T-helper 1 cell treated with Interleukin-12 subunit alpha and Interleukin-12 subunit beta and Interleukin-4 antibody, amounts not matched to agents 30 ng/mL and 1 ng/mL, for 36 hours (primary cell): ENCODE measurements at regions not wholly inside any gene's neighbourhood (a gene's known extent, or its start where the extent isn't known, plus 50 kb on each side); places are given as distances from the start of the nearest gene placed in this dataset.
"Not testable (repeated sequence)": the region's sequence is repeated elsewhere in the genome, so short reads cannot be mapped to it uniquely, and the experiment has no call there.

ENCODE experiments used
- intact Hi-C: fragments of 100-400 bp; cut with micrococcal nuclease; formaldehyde crosslinking; loops from one replicate; pipeline ENCODE4 v1.15.1; 2024

DNA sequence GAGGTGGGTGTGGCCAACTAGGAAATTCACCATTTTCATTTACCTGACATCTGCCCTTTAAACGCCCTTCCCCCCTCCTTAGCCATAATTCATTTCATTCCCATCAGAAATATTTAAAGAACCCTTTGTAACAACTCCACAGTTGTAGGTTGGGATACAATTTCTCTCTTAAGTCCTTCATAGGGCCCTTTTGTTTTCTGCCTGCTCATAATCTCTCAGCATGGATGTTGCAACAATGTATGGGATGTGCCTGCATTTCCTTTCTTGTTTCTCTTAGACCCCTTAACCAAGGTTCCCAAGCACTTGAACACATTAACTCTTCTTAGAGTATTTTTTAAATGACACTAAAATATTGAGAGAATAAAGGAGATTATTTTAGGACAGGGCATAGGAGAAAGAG lies 51.7 kb upstream of the MYO10 start:
- intact Hi-C loops = no loop called here

DNA sequence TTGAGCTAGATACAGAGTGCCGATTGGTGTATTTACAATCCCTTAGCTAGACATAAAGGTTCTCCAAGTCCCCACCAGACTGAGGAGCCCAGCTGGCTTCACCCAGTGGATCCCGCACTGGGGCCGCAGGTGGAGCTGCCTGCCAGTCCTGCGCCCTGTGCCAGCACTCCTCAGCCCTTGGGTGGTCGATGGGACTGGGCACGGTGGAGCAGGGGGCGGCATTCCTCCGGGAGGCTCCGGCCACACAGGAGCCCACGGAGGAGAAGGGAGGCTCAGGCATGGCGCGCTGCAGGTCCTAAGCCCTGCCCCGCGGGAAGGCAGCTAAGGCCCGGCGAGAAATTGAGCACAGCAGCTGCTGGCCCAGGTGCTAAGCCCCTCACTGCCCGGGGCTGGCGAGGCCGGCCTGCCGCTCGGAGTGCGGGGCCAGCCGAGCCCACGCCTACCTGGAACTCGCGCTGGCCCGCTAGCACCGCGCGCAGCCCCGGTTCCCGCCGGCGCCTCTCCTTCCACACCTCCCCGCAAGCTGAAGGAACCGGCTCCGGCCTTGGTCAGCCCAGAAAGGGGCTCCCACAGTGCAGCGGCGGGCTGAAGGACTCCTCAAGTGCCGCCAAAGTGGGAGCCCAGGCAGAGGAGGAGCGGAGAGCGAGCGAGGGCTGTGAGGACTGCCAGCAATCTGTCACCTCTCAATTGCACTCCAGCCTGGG lies 54.9 kb upstream of the MYO10 start:
- intact Hi-C loops = not testable (repeated sequence)

DNA sequence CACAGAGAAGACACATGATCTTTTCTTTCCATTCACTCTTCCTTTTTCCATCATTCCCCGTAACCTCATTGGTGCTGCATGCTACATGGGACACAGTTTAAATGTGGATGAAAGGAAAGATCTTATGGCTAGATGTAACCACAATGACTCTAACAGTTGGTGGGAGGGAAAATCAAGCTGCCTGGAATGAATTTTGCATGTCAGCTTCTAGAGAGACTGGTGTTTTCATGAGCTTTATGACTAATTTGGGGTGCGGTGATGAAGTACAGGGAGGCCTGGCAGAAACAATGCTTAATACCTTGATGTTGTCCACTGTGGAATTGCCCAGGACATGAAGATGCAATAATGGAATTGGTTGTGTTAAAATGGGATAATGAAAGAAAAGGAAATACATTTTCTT lies 55.9 kb upstream of the MYO10 start:
- intact Hi-C loops = no loop called here

DNA sequence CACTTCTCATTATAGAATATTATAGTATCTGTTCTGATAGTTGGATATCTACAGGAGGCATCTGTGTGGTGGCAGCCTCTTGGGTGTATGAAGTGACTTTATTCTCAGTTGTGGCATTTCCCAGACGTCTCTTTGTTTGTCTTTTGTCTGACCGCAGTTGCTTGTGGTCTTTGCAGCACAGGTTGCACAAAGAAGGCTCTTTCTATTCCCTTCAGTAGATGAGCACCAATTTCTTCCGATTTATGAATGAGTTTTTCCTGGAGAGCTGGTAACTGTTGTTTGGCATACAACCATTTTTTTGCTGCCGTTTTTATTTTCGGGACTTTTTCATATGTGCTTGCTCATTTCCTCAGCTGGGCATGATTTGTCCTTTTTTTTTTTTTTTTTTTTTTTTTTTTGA lies 56.4 kb upstream of the MYO10 start:
- intact Hi-C loops = no loop called here

DNA sequence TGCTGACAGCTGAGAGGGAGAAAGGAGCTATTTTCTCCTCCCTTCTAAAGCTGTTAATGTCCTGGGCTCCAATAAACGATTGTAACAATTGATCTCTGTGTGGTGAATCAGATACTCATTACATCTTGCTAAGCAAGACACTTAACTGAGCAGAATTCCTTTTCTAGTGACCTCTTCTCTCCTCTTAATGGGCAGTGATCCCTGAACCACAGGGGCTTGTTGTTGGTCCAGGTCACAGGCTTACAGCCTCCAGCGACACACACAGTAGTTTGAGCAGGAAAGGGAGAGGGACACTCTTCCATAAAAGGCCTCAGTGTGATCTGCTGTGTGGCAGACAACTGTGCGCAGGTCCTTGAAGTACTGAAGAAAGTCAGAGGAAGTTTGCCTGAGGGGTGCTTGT lies 58.5 kb upstream of the MYO10 start:
- intact Hi-C loops = no loop called here

DNA sequence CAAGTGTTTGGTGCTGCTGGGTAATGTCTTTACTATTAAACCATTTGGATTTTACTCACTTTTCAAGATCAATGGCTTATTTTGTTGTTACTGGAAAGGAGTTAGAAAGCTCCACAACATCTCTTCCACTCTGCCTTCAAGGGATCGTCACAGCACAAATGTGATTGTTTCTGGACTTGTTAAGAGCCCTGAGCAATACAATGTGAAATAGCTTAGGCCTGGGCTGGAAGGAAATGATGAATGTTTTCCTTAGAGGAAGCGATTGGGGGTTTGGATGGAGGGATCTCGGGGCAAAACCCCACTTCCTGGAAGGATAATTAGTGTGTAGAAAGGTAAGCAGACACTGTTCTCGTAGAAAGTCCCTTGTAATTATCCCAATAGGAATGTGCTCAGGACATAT lies 59.3 kb upstream of the MYO10 start:
- intact Hi-C loops = no loop called here

DNA sequence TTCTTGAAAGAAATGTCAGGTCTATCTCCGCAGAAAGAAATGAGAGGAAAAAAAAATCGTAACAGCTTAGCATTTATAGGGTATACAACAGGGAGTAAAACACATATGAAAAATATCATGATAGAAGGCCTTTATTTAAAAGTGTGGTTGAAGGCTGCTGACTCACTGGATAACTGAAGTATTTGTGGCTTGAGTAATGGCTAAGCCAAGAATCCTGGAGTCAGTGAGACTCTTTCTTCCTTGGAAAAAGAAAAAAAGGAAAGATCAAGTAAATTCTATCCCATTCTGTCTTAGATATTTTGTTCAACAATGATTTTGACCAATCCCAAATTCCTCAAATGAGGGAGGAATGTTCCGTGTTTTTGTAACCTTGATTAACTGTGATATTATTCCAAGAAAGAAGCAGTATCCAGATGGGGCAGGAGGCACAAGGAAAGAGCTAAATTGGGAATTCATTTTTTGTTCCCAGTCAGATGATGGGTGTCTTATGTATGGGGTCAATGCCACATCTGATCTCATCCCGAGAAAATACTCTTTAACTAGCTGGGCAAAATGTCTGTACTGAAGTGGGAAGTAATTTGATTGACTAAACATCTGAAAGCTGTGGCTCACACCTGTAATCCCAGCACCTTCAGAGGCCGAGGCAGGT lies 64.3 kb upstream of the MYO10 start:
- intact Hi-C loops = no loop called here

DNA sequence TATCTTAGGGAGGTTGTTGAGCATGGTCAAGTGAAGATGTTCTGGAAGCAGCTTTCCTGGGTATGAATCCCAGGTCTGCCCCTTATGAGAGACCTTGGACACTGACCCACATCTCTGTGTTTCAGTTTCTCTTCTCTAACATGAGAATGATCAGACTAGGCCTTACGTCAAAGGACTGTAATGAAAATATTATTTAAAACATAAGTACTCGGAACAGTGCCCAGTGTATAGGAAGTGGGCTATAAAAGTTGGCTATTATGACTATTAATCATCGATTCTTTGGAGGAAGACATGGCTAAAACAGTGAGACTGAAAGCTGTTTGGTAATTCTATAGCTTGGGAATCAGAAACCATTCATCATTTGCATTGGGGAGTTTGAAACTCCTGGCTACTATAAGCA lies 65.3 kb upstream of the MYO10 start:
- intact Hi-C loops = no loop called here

DNA sequence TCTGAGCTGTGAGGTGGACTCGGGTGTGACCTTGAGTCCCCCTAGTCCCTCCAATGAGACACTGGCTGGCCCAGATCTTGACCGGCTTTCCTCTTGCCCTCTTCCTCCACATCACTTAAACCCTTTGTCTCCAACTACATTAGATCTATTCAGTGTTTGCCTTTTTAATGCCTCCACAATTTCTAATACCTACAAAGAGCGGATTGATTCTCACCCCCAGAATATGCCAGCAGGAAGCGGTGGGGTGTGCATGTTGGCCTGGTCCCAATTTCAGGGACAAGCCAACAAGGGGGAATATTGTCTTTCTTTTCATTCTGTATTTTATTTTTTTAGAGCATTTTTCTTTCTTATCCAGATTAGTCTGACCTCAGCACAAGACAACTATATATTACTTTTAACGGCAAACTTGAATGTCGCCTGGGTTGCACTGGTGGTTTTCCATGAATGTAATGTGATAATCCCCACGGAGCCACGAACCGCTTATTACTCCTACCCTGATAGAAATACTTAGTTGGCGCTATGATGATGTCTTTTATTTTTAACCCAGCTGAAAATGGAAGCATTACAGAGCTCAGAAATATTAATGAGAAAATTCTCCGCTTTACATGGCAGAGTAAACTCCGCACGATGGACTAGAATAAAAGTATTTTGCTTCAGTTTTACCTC lies 68.5 kb upstream of the MYO10 start:
- intact Hi-C loops = no loop called here

DNA sequence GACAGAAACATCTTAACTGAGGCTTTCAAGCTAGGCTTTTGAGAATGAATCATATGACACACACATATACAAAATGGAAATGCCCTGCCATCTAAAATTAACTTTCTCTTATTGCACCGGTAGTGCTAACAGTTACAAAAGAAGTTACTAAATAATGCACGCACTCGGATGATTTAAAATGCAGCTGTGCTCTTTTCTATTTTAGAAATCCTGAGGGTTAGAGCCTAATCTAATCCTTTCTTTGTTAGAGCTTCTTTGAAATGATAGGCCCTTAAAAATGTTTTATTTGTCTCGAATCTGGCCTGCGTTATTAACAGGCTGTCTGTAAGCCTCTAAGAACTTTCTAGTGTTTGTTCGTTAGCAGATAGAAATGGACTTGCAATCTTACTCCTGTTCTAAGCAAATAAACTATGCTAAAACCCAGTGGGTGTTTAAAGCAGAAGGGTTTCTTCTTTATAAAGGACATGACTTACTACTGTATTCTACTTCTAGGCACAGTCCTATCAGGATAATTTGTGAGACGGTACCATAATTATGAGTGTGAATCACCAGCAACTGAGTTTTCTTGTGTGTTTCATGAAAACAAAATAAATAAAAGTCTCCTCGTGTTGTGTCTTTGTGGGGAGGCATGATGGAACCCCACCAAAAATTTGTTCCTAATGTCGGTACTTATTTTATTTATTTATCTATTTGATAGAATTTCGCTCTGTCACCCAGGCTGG lies 69.2 kb upstream of the MYO10 start:
- intact Hi-C loops = no loop called here

DNA sequence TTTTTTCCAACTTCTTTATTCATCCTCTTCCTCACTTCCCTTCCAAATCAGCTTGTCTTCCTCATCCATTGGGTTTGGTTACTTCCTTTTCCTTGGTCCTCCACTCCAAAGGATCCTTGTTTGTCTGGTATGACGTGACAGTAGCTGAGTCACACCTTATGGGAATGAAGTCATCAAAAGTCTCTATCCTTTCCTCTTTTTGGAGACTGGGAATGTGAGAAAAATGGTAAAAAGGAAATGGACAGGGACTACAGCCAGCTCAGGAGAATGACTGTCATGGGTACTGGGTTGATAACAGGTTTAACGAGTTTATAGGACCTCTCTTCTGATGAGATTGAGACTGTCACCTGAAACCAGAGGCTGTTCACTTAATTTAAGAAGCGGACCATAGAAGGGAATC lies 76.2 kb upstream of the MYO10 start:
- intact Hi-C loops = no loop called here

DNA sequence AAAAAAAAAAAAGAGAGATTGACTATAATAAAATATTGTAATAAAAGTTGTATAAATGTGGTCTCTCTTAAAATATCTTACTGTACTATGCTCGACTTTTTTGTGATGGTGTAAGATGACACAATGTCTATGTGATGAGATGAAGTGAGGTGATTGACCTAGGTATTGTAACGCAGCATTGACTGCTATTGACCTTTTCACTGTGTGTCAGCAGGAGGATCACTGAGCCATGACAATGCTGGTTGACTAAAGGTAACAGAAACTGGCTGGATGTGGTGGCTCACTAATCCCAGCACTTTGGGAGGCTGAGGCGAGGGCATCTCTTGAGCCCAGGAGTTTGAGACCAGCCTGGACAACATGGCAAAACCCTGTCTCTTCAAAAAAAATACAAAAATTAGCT lies 78.6 kb upstream of the MYO10 start:
- intact Hi-C loops = no loop called here

DNA sequence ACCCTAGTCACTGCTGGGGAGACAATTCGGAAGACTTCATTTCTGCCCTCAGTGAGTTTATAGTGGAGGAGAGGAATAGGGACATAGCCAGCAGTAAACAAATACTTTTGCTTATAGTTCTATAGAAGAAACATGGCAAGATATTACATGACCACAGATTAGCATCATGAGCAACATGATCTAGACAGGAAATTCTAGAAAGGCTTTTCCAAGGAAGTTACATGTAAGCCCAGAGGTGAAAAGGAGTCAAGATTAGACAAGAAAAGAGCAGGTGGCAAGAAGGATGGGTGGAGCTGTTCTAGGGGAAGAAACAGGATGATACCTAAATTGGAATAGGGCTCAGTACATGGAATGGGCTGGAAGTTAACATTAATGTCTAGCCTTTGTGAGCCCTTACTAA lies 82.8 kb upstream of the MYO10 start:
- intact Hi-C loops = no loop called here

DNA sequence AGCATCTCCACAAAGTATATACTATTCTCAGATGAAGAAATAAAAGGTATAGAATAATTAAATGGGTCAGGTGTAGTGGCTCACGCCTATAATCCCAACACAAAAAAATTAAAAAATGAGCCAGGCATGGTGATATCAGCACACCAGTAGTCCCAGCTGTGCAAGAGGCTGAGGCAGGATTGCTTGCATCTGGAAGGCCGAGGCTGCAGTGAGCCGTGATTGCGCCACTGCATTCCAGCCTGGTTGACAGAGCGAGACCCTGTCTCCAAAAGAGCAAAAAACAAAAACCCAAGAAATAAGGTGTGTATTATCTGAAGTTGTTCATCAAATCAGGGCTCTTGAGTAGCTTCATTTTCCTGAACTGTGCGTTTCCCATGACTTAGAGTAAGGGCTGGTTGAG lies 83.2 kb upstream of the MYO10 start:
- intact Hi-C loops = no loop called here

DNA sequence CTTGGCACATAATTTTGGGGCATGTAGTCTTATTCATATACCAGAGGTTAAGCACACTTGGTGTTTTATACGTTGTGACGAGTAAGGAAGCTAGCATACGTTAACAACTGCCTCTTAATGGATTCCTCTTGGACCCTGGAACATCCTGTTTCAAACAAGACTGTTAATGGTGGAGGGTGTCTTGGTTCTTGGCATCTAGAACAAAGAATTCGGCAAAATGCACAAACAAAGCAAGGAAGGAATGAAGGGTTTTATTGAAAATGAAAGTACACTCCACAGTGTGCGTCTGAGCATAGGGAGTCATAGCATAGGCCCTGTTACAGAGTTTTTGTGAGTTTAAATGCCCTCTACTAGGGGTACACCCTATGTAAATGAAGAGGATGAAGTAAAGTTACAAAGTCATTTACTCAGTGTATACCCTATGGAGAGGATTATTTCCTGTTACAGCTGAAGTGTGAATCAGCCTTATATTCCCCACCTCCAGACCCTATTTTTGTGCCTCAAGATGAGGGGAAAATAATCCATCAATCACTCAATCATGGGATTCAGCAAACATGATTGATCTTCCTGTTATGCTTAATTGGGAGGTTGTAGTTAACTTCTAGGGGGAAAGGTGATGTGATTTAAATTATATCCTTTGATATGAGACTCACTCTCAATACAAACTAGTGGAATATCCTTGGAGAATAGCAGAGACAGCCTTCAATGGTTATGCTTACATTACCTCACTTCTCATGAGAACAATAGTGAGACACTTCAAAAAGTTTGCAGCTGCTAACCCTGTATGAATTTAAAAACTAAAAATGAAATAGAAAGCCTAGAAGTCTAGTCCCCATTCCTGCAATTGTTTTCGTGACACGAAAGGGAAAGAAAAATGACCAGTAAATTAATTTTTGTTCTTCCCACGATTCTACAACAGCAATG lies 84.9 kb upstream of the MYO10 start:
- intact Hi-C loops = no loop called here

DNA sequence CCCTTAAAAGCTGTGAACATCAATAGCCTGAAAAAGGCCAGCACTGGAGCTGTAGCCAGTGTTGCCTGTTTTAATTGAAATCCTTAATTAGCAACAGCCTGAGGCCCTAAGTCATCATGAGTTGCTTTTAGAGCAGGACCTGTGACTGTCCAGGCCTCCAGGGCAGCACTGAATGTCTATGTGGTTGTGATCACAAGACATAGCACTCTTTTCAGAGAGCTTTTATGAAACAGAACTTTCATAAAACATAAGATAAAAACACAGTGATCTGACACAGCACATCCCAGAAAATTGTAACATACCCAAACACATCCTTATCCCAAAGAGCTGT lies 85.5 kb upstream of the MYO10 start:
- intact Hi-C loops = no loop called here

DNA sequence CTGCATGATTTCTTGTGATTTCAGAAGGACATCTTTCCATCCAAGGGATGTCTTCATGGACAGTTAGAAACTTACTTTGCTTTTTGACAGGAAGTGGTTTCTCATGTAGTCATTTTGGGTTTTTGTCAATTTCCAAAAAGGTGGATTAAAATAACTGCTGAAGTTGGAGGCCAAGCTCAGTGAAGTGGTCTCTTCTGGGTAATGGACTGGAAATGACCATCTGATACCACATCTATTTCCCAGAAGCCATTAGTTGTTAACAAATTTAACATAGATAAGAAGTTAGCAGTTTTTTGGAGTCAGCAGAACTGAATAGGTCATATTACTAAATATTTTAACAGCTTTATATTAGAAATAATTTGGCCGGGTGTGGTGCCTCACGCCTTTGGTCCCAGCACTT lies 86.2 kb upstream of the MYO10 start:
- intact Hi-C loops = no loop called here

DNA sequence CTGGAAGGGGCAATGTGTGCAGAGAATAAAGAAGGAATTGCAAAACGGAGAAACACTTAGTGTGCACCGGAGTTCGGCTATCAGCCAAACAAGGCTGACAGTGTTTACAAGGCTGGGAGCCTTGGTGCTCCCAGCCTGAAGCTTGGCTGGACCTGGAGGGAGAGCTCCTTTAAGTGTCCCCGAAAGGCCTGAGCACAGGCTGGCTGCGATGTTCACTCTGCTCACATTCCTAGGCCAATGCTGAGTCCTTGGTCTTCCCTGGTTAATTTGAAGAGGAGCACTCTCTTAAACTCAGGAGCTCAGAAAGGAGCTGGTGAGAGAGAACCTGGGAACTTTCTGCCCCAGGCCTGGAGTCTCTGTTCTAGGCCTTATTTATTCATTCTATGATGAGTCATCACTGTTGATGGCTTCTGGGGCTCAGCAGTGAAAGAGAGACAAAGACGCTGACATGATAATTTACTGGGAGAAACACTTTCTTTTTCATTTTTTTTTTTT lies 88.6 kb upstream of the MYO10 start:
- intact Hi-C loops = no loop called here

DNA sequence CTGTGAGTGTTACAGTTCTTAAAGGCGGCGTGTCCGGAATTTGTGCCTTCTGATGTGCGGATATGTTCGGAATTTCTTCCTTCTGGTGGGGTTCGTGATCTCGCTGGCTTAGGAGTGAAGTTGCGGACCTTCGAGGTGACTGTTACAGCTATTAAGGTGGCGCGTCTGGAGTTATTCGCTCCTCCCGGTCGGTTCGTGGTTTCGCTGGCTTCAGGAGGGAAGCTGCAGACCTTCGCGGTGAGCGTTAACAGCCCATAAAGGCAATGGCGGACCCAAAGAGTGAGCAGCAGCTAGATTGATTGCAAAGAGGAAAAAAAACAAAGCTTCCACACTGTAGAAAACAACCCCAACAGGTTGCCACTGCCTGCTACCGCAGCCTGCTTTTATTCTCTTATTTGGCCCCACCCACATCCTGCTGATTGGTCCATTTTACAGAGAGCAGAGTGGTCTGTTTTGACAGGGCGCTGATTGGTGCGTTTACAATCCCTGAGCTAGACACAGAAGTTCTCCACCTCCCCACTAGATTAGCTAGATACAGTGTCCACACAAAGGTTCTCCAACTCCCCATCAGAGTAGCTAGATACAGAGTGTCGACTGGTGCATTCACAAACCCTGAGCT lies 95.7 kb upstream of the MYO10 start:
- intact Hi-C loops = not testable (repeated sequence)

DNA sequence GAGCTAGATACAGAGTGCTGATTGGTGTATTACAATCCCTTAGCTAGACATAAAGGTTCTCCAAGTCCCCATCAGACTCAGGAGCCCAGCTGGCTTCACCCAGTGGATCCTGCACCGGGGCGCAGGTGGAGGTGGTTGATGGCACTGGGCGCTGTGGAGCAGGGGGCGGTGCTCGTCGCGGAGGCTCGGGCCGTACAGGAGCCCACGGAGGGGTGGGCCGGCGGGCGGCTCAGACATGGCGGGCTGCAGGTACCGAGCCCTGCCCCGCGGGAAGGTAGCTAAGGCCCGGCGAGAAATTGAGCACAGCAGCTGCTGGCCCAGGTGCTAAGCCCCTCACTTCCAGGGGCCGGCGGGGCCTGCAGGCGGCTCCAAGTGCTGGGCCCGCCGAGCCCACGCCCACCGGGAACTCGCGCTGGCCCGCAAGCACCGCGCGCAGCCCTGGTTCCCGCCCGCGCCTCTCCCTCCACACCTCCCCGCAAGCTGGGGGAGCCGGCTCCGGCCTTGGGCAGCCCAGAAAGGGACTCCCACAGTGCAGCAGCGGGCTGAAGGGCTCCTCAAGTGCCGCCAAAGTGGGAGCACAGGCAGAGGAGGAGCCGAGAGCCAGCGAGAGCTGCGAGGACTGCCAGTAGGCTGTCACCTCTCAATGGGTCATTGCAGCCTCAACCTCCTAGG lies 96.4 kb upstream of the MYO10 start:
- intact Hi-C loops = not testable (repeated sequence)
